SU-DHL-6 (cell line): ENCODE measurements at regions not wholly inside any gene's neighbourhood (a gene's known extent, or its start where the extent isn't known, plus 50 kb on each side); places are given as distances from the start of the nearest gene placed in this dataset.

Experiments used
- CTCF ChIP-seq: fragments of 200-600 bp; sonication (generic); IDR thresholded peaks from one replicate; pipeline ENCODE4 v1.5.1; 2017; ENCODE audit warnings: antibody characterized with exemption, mild to moderate bottlenecking, low read length, moderate library complexity; ENCODE audit not compliant: insufficient read depth, poor library complexity, severe bottlenecking
- EZH2phosphoT487 ChIP-seq: fragments of 200-600 bp; sonication (generic), shearing (Covaris generic); conservative IDR thresholded peaks from 2 replicates; pipeline ENCODE4 v1.6.1; 2018; ENCODE audit warnings: mild to moderate bottlenecking, antibody characterized with exemption, low read length, moderate library complexity, mixed read lengths

DNA sequence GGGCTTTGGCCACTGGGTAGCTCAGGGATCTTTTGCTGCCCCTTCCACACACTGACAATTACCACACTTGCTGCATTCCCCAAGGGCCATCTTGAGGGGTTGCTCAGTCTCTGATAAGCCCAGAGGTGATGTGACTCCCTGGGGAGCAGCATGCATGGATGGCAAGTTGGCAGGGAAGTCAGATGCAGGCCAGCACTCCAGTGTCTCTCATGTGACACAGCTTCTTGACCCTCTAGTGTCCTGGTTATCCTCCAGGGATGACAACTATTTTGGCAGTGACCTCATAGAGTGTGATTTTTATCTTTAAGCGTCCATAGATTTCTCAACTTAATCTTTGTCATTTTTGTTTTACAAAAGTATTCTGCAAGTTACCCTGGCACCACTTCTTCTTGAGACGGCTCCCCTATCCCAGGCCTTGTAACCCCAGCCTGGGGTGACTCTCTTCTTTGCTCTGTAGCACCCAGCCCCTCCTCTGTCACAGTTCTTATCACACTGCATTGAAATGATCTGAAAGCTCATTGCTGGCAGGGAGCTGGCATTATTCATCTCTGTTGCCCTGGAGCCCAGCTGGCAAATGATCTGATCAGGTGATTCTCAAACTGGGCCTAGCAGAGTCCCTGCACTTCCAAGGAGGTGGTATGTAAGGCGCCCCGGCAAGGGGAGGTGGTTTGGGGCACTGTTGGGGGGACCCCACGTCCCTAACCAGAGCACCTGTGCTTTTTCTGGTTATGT lies 72.6 kb downstream of the TENT5C start:
- TF ChIP-seq CTCF (no peak), EZH2phosphoT487 (no peak)
